ENCODE measurements at regions not wholly inside any gene's neighbourhood (a gene's known extent, or its start where the extent isn't known, plus 50 kb on each side); places are given as distances from the start of the nearest gene placed in this dataset.

GRCh38 chr2:193670478-193670877, 1475.7 kb upstream of the TMEFF2 start:
- H3K4me3 ChIP-seq (ENCODE audit: low read length) = no peak overlapping the region
- POLR2A ChIA-PET = no interaction called here
- Mint-ChIP-seq H3K36me3 (no peaks in the 10 kb centered on the region), H3K4me3 (no peak overlapping the region), H3K27ac (no peak overlapping the region), H3K4me1 (no peaks in the 10 kb centered on the region), H3K9me3 (peaks cover 0 to 2% (median 0%) of the 10 kb centered on the region in 5 donors), H3K27me3 (no peaks in the 10 kb centered on the region)
- no peak for DNase-seq
- no peaks in the 10 kb centered on the region for H3K36me3 ChIP-seq (ENCODE audit: insufficient read depth, low read length)
- CTCF ChIA-PET = no interaction called here
- no peaks in the 10 kb centered on the region for H3K4me1 ChIP-seq (ENCODE audit: insufficient read depth, low read length)
- H3K27me3 ChIP-seq (ENCODE audit: insufficient read depth, low read length, poor library complexity, severe bottlenecking) = no peaks in the 10 kb centered on the region
- no peaks in the 10 kb centered on the region for H3K9me3 ChIP-seq (ENCODE audit: low read length)
- H3K27ac ChIP-seq (ENCODE audit: low read depth, low read length) = no peak overlapping the region

GRCh38 chr2:193668557-193669323, 1474.0 kb upstream of the TMEFF2 start:
- no peaks in the 10 kb centered on the region for H3K36me3 Mint-ChIP-seq
- no peak overlapping the region for H3K4me3 Mint-ChIP-seq
- POLR2A ChIA-PET = no interaction called here
- H3K4me1 ChIP-seq (ENCODE audit: insufficient read depth, low read length) = no peaks in the 10 kb centered on the region
- H3K27ac Mint-ChIP-seq = no peak overlapping the region
- no peak overlapping the region for H3K27ac ChIP-seq (ENCODE audit: low read depth, low read length)
- no peaks in the 10 kb centered on the region for H3K9me3 ChIP-seq (ENCODE audit: low read length)
- CTCF ChIA-PET = no interaction called here
- no peaks in the 10 kb centered on the region for H3K4me1 Mint-ChIP-seq
- no peak overlapping the region for H3K4me3 ChIP-seq (ENCODE audit: low read length)
- no peaks in the 10 kb centered on the region for H3K36me3 ChIP-seq (ENCODE audit: insufficient read depth, low read length)
- no peaks in the 10 kb centered on the region for H3K27me3 ChIP-seq (ENCODE audit: insufficient read depth, low read length, poor library complexity, severe bottlenecking)
- peaks cover 0 to 2% (median 0%) of the 10 kb centered on the region in 5 donors for H3K9me3 Mint-ChIP-seq
- no peaks in the 10 kb centered on the region for H3K27me3 Mint-ChIP-seq
- DNase-seq = no peak

- Histone ChIP-seq H3K36me3 (ENCODE audit: insufficient read depth, low read length) (no peaks in the 10 kb centered on the region), H3K4me1 (ENCODE audit: insufficient read depth, low read length) (no peaks in the 10 kb centered on the region), H3K27ac (ENCODE audit: low read depth, low read length) (no peak overlapping the region), H3K27me3 (ENCODE audit: insufficient read depth, low read length, poor library complexity, severe bottlenecking) (no peaks in the 10 kb centered on the region), H3K4me3 (ENCODE audit: low read length) (no peak overlapping the region), H3K9me3 (ENCODE audit: low read length) (no peaks in the 10 kb centered on the region)
- no peaks in the 10 kb centered on the region for H3K27me3 Mint-ChIP-seq
- H3K4me3 Mint-ChIP-seq = no peak overlapping the region
- peaks cover 2 to 26% (median 10%) of the 10 kb centered on the region in 5 donors for H3K9me3 Mint-ChIP-seq
- CTCF ChIA-PET = no interaction called here
- no peaks in the 10 kb centered on the region for H3K4me1 Mint-ChIP-seq
- H3K27ac Mint-ChIP-seq = no peak overlapping the region
- POLR2A ChIA-PET = no interaction called here
- no peak for DNase-seq
- no peaks in the 10 kb centered on the region for H3K36me3 Mint-ChIP-seq
Observed at GRCh38 chr2:193627927-193628272, 1433.2 kb upstream of the TMEFF2 start.

- Mint-ChIP-seq H3K27ac (no peak overlapping the region), H3K4me1 (no peaks in the 10 kb centered on the region), H3K36me3 (no peaks in the 10 kb centered on the region), H3K27me3 (no peaks in the 10 kb centered on the region), H3K9me3 (peaks cover 2 to 26% (median 10%) of the 10 kb centered on the region in 5 donors), H3K4me3 (no peak overlapping the region)
- no peak overlapping the region for H3K4me3 ChIP-seq (ENCODE audit: low read length)
- ChIA-PET POLR2A (no interaction called here), CTCF (no interaction called here)
- H3K27me3 ChIP-seq (ENCODE audit: insufficient read depth, low read length, poor library complexity, severe bottlenecking) = no peaks in the 10 kb centered on the region
- H3K36me3 ChIP-seq (ENCODE audit: insufficient read depth, low read length) = no peaks in the 10 kb centered on the region
- DNase-seq = no peak
- no peaks in the 10 kb centered on the region for H3K4me1 ChIP-seq (ENCODE audit: insufficient read depth, low read length)
- no peak overlapping the region for H3K27ac ChIP-seq (ENCODE audit: low read depth, low read length)
- H3K9me3 ChIP-seq (ENCODE audit: low read length) = no peaks in the 10 kb centered on the region
Observed at GRCh38 chr2:193627187-193627926, 1432.6 kb upstream of the TMEFF2 start.

GRCh38 chr2:193608451-193608850, 1413.7 kb upstream of the TMEFF2 start:
- CTCF ChIA-PET = no interaction called here
- no peaks in the 10 kb centered on the region for H3K36me3 Mint-ChIP-seq

GRCh38 chr2:193590831-193591230, 1396.1 kb upstream of the TMEFF2 start:
- H3K4me1 ChIP-seq (ENCODE audit: insufficient read depth, low read length) = no peaks in the 10 kb centered on the region
- DNase-seq = no peak
- Mint-ChIP-seq H3K27ac (no peak overlapping the region), H3K36me3 (no peaks in the 10 kb centered on the region), H3K4me1 (no peaks in the 10 kb centered on the region), H3K9me3 (peaks cover 5 to 23% (median 9%) of the 10 kb centered on the region in 5 donors), H3K27me3 (no peaks in the 10 kb centered on the region), H3K4me3 (no peak overlapping the region)
- H3K4me3 ChIP-seq (ENCODE audit: low read length) = no peak overlapping the region
- ChIA-PET CTCF (no interaction called here), POLR2A (no interaction called here)
- H3K27me3 ChIP-seq (ENCODE audit: insufficient read depth, low read length, poor library complexity, severe bottlenecking) = no peaks in the 10 kb centered on the region
- no peak overlapping the region for H3K27ac ChIP-seq (ENCODE audit: low read depth, low read length)
- H3K9me3 ChIP-seq (ENCODE audit: low read length) = no peaks in the 10 kb centered on the region
- H3K36me3 ChIP-seq (ENCODE audit: insufficient read depth, low read length) = no peaks in the 10 kb centered on the region

More at GRCh38 chr2:193608451-193608850, 1413.7 kb upstream of the TMEFF2 start:
- Histone ChIP-seq H3K4me3 (ENCODE audit: low read length) (no peak overlapping the region), H3K27me3 (ENCODE audit: insufficient read depth, low read length, poor library complexity, severe bottlenecking) (no peaks in the 10 kb centered on the region), H3K4me1 (ENCODE audit: insufficient read depth, low read length) (no peaks in the 10 kb centered on the region), H3K36me3 (ENCODE audit: insufficient read depth, low read length) (no peaks in the 10 kb centered on the region), H3K27ac (ENCODE audit: low read depth, low read length) (no peak overlapping the region), H3K9me3 (ENCODE audit: low read length) (no peaks in the 10 kb centered on the region)
- no peaks in the 10 kb centered on the region for H3K27me3 Mint-ChIP-seq
- no peak overlapping the region for H3K27ac Mint-ChIP-seq
- no peak overlapping the region for H3K4me3 Mint-ChIP-seq
- peaks cover 0 to 16% (median 0%) of the 10 kb centered on the region in 5 donors for H3K9me3 Mint-ChIP-seq
- H3K4me1 Mint-ChIP-seq = no peaks in the 10 kb centered on the region
- DNase-seq = no peak
- POLR2A ChIA-PET = no interaction called here

- Mint-ChIP-seq H3K27ac (no peak overlapping the region), H3K4me3 (no peak overlapping the region), H3K4me1 (no peaks in the 10 kb centered on the region), H3K9me3 (peaks cover 0 to 14% (median under 1%) of the 10 kb centered on the region in 5 donors), H3K27me3 (no peaks in the 10 kb centered on the region), H3K36me3 (no peaks in the 10 kb centered on the region)
- H3K27me3 ChIP-seq (ENCODE audit: insufficient read depth, low read length, poor library complexity, severe bottlenecking) = no peaks in the 10 kb centered on the region
- H3K4me1 ChIP-seq (ENCODE audit: insufficient read depth, low read length) = no peaks in the 10 kb centered on the region
- H3K27ac ChIP-seq (ENCODE audit: low read depth, low read length) = no peak overlapping the region
- ChIA-PET POLR2A (no interaction called here), CTCF (no interaction called here)
- DNase-seq = no peak
- no peak overlapping the region for H3K4me3 ChIP-seq (ENCODE audit: low read length)
- no peaks in the 10 kb centered on the region for H3K9me3 ChIP-seq (ENCODE audit: low read length)
- no peaks in the 10 kb centered on the region for H3K36me3 ChIP-seq (ENCODE audit: insufficient read depth, low read length)
Observed at GRCh38 chr2:193584522-193584938, 1389.8 kb upstream of the TMEFF2 start.

- ChIA-PET CTCF (no interaction called here), POLR2A (no interaction called here)
- H3K27me3 ChIP-seq (ENCODE audit: insufficient read depth, low read length, poor library complexity, severe bottlenecking) = no peaks in the 10 kb centered on the region
- Mint-ChIP-seq H3K4me1 (no peaks in the 10 kb centered on the region), H3K27ac (no peak overlapping the region), H3K4me3 (no peak overlapping the region), H3K9me3 (peaks cover 0 to 14% (median 2%) of the 10 kb centered on the region in 5 donors), H3K27me3 (no peaks in the 10 kb centered on the region), H3K36me3 (no peaks in the 10 kb centered on the region)
- H3K36me3 ChIP-seq (ENCODE audit: insufficient read depth, low read length) = no peaks in the 10 kb centered on the region
- H3K4me1 ChIP-seq (ENCODE audit: insufficient read depth, low read length) = no peaks in the 10 kb centered on the region
- H3K9me3 ChIP-seq (ENCODE audit: low read length) = no peaks in the 10 kb centered on the region
- H3K27ac ChIP-seq (ENCODE audit: low read depth, low read length) = no peak overlapping the region
- no peak overlapping the region for H3K4me3 ChIP-seq (ENCODE audit: low read length)
- no peak for DNase-seq
Observed at GRCh38 chr2:193583638-193584400, 1389.1 kb upstream of the TMEFF2 start.
